ENCODE measurements at regions not wholly inside any gene's neighbourhood (a gene's known extent, or its start where the extent isn't known, plus 50 kb on each side); places are given as distances from the start of the nearest gene placed in this dataset.

- TF ChIP-seq CTCF (IDR thresholded peaks at IDR 0.05) (no peak), POLR2A (IDR thresholded peaks at IDR 0.05) (no peak)
Measured at GRCh38 chr1:96524100-96524499, 197.5 kb upstream of the PTBP2 start.
